BJ (cell line): ENCODE measurements at regions not wholly inside any gene's neighbourhood (a gene's known extent, or its start where the extent isn't known, plus 50 kb on each side); places are given as distances from the start of the nearest gene placed in this dataset.

Experiments used
- CTCF ChIA-PET: fragments of 350-600 bp; formaldehyde crosslinking; extraction: SDS; loops from one replicate; lab custom pipeline; 2021; ENCODE audit warnings: antibody characterized with exemption, inconsistent platforms; lab: Yijun Ruan, JAX
- POLR2A ChIA-PET: fragments of 300-600 bp; sonication (Branson Sonifier 250); formaldehyde crosslinking; extraction: SDS; loops from one replicate; lab custom pipeline; 2021; ENCODE audit warnings: antibody characterized with exemption; lab: Charles Lee
- DNase-seq: peaks from one replicate; pipeline ENCODE4 v3.0.0-alpha.2; 2011; ENCODE audit warnings: low read depth
- H3K27me3 ChIP-seq: 2 replicates; pipeline ENCODE4 v1.6.0; 2011; ENCODE audit warnings: low read length; ENCODE audit not compliant: control insufficient read depth, insufficient read depth
- H3K36me3 ChIP-seq: 2 replicates; pipeline ENCODE4 v1.5.1; 2011; ENCODE audit warnings: low read length; ENCODE audit not compliant: control insufficient read depth, insufficient read depth
- H3K4me3 ChIP-seq: 2 replicates; pipeline ENCODE4 v1.5.1; 2011; ENCODE audit warnings: low read depth, mild to moderate bottlenecking, control low read depth, low read length
- TF ChIP-seq, protein P1 (sequence below): IDR thresholded peaks from 2 replicates; pipeline ENCODE4 v1.5.1; 2011; ENCODE audit warnings: low read depth, mild to moderate bottlenecking, control low read depth, inconsistent platforms, low read length, moderate library complexity; ENCODE audit not compliant: insufficient read depth

DNA sequence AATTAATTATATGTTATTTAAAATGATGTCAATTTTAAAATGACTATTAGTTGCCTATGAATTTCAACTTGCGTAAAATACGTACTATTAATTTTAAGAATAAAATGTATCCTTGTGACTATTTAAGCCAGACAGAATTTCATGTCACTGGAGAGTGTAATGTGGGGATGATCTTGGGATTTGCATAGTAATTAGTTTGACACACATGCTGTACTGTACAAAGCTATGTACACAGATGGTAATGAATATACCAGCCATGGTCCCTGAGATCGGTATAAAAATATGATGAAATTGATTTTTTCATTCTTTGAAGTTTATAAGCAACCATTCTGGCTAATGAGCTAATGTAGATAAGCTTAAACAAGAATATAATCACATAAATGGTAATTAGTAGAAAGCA lies 134.4 kb upstream of the ROBO1 start:
- ChIA-PET POLR2A (no interaction called here), CTCF (no interaction called here)
- Histone ChIP-seq H3K36me3 (no peaks in the 10 kb centered on the region), H3K27me3 (no peaks in the 10 kb centered on the region; the same call in 1 of the 2 replicates), H3K4me3 (no peak overlapping the region)
- no peak for DNase-seq
- TF ChIP-seq, protein P1, sequence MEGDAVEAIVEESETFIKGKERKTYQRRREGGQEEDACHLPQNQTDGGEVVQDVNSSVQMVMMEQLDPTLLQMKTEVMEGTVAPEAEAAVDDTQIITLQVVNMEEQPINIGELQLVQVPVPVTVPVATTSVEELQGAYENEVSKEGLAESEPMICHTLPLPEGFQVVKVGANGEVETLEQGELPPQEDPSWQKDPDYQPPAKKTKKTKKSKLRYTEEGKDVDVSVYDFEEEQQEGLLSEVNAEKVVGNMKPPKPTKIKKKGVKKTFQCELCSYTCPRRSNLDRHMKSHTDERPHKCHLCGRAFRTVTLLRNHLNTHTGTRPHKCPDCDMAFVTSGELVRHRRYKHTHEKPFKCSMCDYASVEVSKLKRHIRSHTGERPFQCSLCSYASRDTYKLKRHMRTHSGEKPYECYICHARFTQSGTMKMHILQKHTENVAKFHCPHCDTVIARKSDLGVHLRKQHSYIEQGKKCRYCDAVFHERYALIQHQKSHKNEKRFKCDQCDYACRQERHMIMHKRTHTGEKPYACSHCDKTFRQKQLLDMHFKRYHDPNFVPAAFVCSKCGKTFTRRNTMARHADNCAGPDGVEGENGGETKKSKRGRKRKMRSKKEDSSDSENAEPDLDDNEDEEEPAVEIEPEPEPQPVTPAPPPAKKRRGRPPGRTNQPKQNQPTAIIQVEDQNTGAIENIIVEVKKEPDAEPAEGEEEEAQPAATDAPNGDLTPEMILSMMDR, result no peak

DNA sequence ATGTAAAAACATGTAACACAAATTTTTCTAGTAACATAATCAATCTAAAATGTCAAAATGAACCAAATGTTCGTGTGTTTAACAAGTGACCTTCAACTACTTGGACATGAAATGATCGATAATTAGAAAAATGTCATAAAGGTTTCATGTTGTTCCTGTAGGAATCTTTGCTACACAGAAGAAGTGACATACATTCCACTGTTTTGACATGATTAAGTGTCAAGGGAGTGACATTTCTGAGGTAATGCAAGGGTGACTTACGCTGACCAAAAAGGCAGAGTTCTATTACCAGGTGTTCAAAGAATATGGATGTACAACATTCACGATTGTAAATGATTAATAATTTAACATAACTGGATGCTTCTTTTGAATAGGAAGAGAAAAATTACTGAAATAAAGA lies 131.1 kb upstream of the ROBO1 start:
- TF ChIP-seq, protein P1, result no peak
- no peaks in the 10 kb centered on the region; the same call in 1 of the 2 replicates for H3K27me3 ChIP-seq
- DNase-seq, result no peak

DNA sequence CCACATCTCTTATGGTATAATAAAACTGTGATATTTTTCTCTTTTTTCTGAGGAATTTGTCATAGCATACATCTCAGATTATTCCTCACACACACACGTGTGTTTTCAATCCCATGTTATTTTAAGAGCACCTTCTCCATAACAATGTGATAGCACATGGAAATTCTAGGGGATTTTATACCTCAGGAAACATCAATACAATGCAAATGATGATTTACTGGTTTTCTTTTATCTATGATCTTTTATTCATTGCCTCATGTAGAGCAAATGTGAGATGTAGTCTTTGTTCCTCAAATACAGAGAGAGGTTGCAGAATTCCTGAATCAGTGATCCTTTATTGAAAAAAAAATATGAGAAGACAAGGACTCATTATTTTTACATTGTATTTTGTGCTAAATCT lies 128.3 kb upstream of the ROBO1 start:
- Histone ChIP-seq H3K36me3 (no peaks in the 10 kb centered on the region), H3K27me3 (no peaks in the 10 kb centered on the region; the same call in 1 of the 2 replicates), H3K4me3 (no peak overlapping the region)
- TF ChIP-seq, protein P1, result no peak
- ChIA-PET POLR2A (no interaction called here), CTCF (no interaction called here)
- DNase-seq, result no peak

More for the DNA sequence above, 131.1 kb upstream of the ROBO1 start:
- ChIA-PET CTCF (no interaction called here), POLR2A (no interaction called here)
- H3K4me3 ChIP-seq, result no peak overlapping the region
- H3K36me3 ChIP-seq, result no peaks in the 10 kb centered on the region

DNA sequence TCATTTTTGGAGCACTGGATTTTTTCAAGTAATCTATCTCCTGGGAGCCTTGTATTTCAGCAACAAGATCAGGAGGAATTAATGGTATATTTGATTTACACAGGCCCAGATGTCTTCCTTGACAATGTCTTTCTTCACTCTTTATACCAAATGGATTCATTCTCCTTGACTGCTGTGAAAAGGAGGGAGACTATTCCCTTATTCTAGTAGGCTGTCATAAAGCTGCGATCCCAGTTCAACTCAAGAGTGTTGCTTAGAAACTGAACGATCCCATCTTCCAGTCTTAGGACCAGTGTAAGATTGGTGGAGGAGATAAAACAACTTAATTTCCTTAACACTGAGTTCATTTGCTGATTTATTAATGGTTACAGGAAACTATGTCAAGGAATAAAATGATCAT lies 119.4 kb upstream of the ROBO1 start:
- POLR2A ChIA-PET, result no interaction called here
- TF ChIP-seq, protein P1, result no peak
- Histone ChIP-seq H3K27me3 (no peaks in the 10 kb centered on the region), H3K4me3 (no peak overlapping the region), H3K36me3 (no peaks in the 10 kb centered on the region)
- no peak for DNase-seq
- CTCF ChIA-PET, result no interaction called here

DNA sequence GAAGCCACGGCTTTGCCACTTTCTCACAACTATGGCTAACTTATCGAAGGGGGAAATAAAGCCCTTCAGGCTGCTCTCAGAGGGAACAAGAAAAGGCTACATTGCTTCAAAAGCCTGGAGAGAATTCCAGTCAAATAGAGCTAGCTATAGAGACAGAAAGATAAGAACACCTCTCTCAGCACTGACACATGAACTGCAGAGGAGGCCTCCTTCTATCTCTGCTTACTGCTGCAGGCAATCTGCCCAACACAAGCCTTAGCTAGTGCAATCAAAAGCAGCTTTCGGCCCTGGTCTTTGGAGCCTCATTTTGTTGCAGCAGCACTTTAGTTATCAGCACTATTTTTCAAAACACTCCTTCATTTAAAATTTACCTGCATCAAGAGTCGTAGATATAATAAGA lies 118.4 kb upstream of the ROBO1 start:
- Histone ChIP-seq H3K36me3 (no peaks in the 10 kb centered on the region), H3K4me3 (no peak overlapping the region), H3K27me3 (no peaks in the 10 kb centered on the region)
- CTCF ChIA-PET, result no interaction called here
- POLR2A ChIA-PET, result no interaction called here
- TF ChIP-seq, protein P1, result no peak
- DNase-seq, result no peak
